IPS DF 6.9 (cell line): ENCODE measurements at regions not wholly inside any gene's neighbourhood (a gene's known extent, or its start where the extent isn't known, plus 50 kb on each side); places are given as distances from the start of the nearest gene placed in this dataset.
"Not testable (repeated sequence)": the region's sequence is repeated elsewhere in the genome, so short reads cannot be mapped to it uniquely, and the experiment has no call there.

ENCODE experiments used
- DNase-seq: peaks from one replicate; pipeline ENCODE4 v3.0.0-alpha.2; 2013; ENCODE audit warnings: low read depth, low spot score
- H3K27ac ChIP-seq: one replicate; pipeline ENCODE4 v1.5.1; 2013; ENCODE audit warnings: low read length, control low read depth
- H3K27me3 ChIP-seq: 2 replicates; pipeline ENCODE4 v1.6.1; 2013; ENCODE audit warnings: mild to moderate bottlenecking, low read length; ENCODE audit not compliant: control insufficient read depth, insufficient read depth
- H3K36me3 ChIP-seq: 2 replicates; pipeline ENCODE4 v1.6.1; 2013; ENCODE audit warnings: low read length; ENCODE audit not compliant: control insufficient read depth, insufficient read depth
- H3K4me1 ChIP-seq: 2 replicates; pipeline ENCODE4 v1.6.1; 2013; ENCODE audit warnings: low read length; ENCODE audit not compliant: control insufficient read depth, insufficient read depth
- H3K4me3 ChIP-seq: 2 replicates; pipeline ENCODE4 v1.5.1; 2013; ENCODE audit warnings: mild to moderate bottlenecking, low read length
- H3K9me3 ChIP-seq: 2 replicates; pipeline ENCODE4 v1.6.1; 2013; ENCODE audit warnings: low read length, inconsistent platforms; ENCODE audit not compliant: control insufficient read depth, insufficient read depth
- WGBS: extraction: QIAGEN DNeasy Blood & Tissue Kit; methylation state at CpG from one replicate; pipeline ENCODE4 v1.1.7; 2013; ENCODE audit warnings: mixed read lengths, missing lambda C conversion rate; ENCODE audit not compliant: insufficient read length, insufficient coverage; 5-methylcytosine and 5-hydroxymethylcytosine counted together

DNA sequence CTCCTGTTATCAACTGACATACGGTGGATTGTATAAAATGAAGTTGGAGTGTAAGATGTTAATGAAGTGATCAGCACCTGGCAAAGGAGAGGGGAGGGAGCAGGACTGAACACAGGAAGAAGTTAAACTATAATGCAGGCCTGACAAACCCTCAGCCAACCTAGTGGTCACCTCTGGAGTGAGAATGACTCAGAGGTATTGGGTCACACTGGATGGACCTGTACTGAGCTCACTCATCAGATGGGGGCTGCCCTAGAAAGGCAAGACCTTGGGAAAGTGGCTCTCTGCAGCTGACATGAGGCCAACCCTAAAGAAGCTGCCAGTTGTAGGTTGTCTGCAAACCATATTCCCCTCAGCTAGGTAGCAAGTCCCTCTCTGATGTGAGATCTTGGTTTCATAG lies 193.3 kb upstream of the HTR1E start:
- Histone ChIP-seq H3K27ac (no peak overlapping the region), H3K9me3 (no peaks in the 10 kb centered on the region; the same call in 1 of the 2 replicates), H3K27me3 (no peaks in the 10 kb centered on the region), H3K4me3 (no peak overlapping the region), H3K4me1 (no peaks in the 10 kb centered on the region), H3K36me3 (no peaks in the 10 kb centered on the region)
- no CpG with 5 or more reads among the region's 1 CpG for WGBS
- no peak for DNase-seq

DNA sequence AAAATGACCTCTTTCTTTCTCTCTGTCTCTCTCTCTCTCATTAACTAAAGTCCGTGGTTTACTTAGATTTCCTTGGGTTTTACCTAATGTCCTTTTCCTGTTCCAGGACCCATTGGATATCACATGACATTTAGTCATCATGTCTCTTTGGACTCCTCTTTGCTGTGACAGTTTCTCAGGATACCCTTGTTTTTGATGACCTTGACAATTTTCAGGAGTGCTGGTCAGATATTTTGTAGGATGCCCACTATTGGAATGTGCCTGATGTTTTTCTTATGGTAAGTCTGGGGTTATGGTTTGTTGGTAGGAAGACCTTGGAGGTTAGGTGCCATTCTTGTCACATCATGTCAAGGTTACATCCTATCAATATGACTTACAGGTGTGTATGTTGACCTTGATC lies 199.2 kb upstream of the HTR1E start:
- Histone ChIP-seq H3K36me3 (no peaks in the 10 kb centered on the region), H3K4me3 (no peak overlapping the region), H3K27me3 (no peaks in the 10 kb centered on the region), H3K27ac (no peak overlapping the region), H3K9me3 (no peaks in the 10 kb centered on the region), H3K4me1 (no peaks in the 10 kb centered on the region)
- WGBS: no CpG with 5 or more reads among the region's 1 CpG
- DNase-seq: no peak

DNA sequence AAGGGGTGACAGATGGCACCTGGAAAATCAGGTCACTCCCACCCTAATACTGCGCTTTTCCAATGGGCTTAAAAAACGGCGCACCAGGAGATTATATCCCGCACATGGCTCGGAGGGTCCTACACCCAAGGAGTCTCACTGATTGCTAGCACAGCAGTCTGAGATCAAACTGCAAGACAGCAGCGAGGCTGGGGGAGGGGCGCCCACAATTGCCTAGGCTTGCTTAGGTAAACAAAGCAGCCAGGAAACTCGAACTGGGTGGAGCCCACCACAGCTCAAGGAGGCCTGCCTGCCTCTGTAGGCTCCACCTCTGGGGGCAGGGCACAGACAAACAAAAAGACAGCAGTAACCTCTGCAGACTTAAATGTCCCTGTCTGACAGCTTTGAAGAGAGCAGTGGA lies 205.7 kb upstream of the HTR1E start:
- not testable (repeated sequence) for DNase-seq
- WGBS: no CpG with 5 or more reads among the region's 8 CpGs

DNA sequence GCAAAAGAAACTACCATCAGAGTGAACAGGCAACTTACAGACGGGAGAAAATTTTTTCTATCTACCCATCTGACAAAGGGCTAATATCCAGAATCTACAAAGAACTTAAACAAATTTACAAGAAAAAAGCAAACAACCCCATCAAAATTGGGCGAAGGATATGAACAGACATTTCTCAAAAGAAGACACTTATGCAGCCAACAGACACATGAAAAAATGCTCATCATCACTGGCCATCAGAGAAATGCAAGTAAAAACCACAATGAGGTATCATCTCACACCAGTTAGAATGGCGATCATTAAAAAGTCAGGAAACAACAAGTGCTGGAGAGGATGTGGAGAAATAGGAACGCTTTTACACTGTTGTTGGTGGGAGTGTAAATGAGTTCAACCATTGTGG lies 206.6 kb upstream of the HTR1E start:
- not testable (repeated sequence) for H3K4me3 ChIP-seq, DNase-seq, H3K36me3 ChIP-seq, H3K27me3 ChIP-seq, H3K27ac ChIP-seq, H3K4me1 ChIP-seq, H3K9me3 ChIP-seq
- no CpG with 5 or more reads among the region's 4 CpGs for WGBS

More for the DNA sequence above, 205.7 kb upstream of the HTR1E start:
- not testable (repeated sequence) for H3K4me3 ChIP-seq, H3K4me1 ChIP-seq, H3K27me3 ChIP-seq, H3K27ac ChIP-seq, H3K36me3 ChIP-seq, H3K9me3 ChIP-seq

DNA sequence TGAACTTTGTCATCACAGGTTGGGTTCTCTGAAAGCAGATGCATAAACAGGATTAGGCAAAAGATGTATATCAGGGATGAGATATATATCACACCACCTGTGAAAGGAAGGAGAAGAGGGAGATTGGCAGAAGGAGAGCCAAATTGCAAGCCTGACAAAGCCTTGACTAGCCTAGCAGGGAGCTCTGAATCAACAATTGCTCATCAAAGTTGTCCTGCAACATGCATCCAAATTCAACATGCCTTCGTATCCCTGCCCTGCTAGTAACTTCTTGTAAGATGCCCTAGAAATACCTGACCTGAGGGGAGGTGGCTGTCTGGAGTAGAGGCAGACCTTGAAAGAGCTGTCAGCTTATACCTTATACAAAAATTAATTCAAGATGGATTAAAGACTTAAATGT lies 207.1 kb upstream of the HTR1E start:
- no peak for DNase-seq
- Histone ChIP-seq H3K4me3 (no peak overlapping the region), H3K9me3 (no peaks in the 10 kb centered on the region), H3K4me1 (no peaks in the 10 kb centered on the region), H3K36me3 (no peaks in the 10 kb centered on the region), H3K27ac (no peak overlapping the region), H3K27me3 (no peaks in the 10 kb centered on the region)
- WGBS: no CpG with 5 or more reads among the region's 1 CpG

DNA sequence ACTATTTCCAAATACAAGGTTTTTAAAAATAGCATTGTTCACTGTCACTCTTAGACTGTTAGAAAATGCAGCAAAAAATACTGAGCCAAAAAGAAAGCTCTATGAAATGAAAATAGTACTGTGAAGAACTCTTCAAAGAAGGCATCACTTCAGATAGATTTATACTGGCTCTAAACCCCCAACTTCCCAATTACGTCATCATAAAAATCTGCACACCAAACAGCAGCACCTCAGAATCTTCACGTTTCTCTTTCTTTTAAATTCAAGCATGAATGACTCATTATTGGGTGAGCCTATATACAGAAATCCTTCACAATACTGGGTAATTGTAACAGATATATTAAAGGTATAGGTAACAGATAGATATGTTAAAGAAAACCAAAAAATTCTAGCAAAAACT lies 208.4 kb upstream of the HTR1E start:
- no peaks in the 10 kb centered on the region for H3K27me3 ChIP-seq
- H3K4me1 ChIP-seq: no peaks in the 10 kb centered on the region
- no peaks in the 10 kb centered on the region for H3K9me3 ChIP-seq
- H3K4me3 ChIP-seq: no peak overlapping the region
- no peak for DNase-seq
- no peak overlapping the region for H3K27ac ChIP-seq
- H3K36me3 ChIP-seq: no peaks in the 10 kb centered on the region
- WGBS: no CpG with 5 or more reads among the region's 2 CpGs

DNA sequence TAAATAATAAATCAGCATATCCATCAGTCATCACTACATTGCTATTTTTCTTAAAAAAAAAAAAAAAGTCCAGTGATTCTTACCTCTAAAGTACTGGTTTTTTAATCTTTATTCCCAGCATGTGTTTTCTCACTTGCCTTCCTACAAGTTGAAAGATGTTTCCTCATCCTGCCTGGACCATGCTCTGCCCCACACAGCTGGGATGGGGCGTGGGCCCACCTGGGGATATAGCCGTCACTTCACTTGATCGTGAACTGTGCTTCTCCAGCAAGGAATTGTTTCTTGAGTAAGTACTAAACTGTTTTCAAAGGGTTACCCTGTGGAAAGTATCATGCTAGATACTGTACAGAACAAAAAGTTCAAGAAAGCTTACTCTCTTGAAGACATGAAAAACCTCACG lies 212.6 kb upstream of the HTR1E start:
- H3K9me3 ChIP-seq: no peaks in the 10 kb centered on the region
- no peak overlapping the region for H3K27ac ChIP-seq
- WGBS: no CpG with 5 or more reads among the region's 4 CpGs
- H3K36me3 ChIP-seq: no peaks in the 10 kb centered on the region
- H3K4me3 ChIP-seq: no peak overlapping the region
- no peaks in the 10 kb centered on the region for H3K27me3 ChIP-seq
- DNase-seq: no peak
- H3K4me1 ChIP-seq: no peaks in the 10 kb centered on the region

DNA sequence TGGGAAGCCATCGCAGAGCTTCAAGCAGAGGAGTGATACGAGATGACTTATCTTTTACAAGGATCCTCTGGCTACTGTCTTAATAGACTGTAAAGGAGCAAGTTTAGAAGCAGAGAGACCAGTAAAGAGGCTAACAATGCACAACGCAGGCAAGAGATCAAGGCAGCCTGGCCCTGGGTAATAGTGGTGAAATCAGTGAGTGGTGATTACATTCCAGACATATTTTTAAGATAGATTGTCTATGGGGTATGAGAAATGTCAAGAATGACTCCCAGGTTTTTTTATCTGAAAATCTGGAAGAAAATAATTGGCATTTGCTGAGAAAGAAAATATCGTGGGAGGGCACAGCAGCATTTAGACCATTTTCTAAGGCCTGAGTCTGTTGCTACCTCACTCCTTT lies 213.6 kb upstream of the HTR1E start:
- Histone ChIP-seq H3K4me1 (no peaks in the 10 kb centered on the region), H3K4me3 (no peak overlapping the region), H3K36me3 (no peaks in the 10 kb centered on the region), H3K27ac (no peak overlapping the region), H3K9me3 (no peaks in the 10 kb centered on the region), H3K27me3 (no peaks in the 10 kb centered on the region)
- no CpG with 5 or more reads among the region's 4 CpGs for WGBS
- no peak for DNase-seq

DNA sequence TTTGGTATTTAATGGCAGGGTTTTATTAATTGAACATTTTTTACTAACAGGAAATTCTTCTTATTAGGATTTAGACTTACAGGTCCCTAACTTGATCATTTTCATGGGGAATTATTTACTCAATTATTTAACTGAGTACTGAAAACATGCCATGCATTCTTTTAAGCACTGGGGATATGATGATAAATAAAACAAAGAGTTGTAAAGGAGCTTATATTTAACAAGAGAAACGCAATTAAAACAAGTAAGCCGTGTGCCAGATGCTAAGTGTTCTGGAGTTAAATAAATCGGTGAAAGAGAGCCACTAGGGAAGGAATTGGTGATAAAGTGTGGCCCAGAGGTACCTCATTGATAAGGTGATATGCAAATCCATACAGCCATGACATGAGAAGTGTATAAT lies 214.2 kb upstream of the HTR1E start:
- Histone ChIP-seq H3K27me3 (no peaks in the 10 kb centered on the region), H3K27ac (no peak overlapping the region), H3K4me3 (no peak overlapping the region), H3K36me3 (no peaks in the 10 kb centered on the region), H3K4me1 (no peaks in the 10 kb centered on the region), H3K9me3 (no peaks in the 10 kb centered on the region)
- WGBS: no CpG with 5 or more reads among the region's 3 CpGs
- DNase-seq: no peak

DNA sequence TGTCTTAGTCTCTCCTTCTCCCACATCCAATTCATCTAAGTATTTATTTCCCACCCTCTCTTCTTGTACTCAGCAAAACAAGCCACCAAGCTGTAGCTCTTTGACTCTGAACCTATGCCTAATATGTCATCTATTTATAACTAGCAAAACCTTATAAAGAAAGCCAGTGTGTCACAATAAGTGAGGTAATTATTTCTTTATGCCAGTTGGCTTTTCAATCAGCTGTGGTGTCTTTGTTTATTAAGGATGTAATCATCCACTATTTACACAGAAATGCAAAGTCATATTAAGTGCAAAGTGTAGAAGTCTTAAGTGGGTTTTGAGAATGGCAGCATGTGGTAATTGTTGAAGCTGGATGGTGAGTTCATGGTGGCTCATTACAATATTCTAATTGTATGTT lies 215.2 kb upstream of the HTR1E start:
- no peaks in the 10 kb centered on the region for H3K9me3 ChIP-seq
- no peak overlapping the region for H3K27ac ChIP-seq
- H3K4me1 ChIP-seq: no peaks in the 10 kb centered on the region
- no peak overlapping the region for H3K4me3 ChIP-seq
- no peaks in the 10 kb centered on the region for H3K27me3 ChIP-seq
- no peak for DNase-seq
- H3K36me3 ChIP-seq: no peaks in the 10 kb centered on the region

DNA sequence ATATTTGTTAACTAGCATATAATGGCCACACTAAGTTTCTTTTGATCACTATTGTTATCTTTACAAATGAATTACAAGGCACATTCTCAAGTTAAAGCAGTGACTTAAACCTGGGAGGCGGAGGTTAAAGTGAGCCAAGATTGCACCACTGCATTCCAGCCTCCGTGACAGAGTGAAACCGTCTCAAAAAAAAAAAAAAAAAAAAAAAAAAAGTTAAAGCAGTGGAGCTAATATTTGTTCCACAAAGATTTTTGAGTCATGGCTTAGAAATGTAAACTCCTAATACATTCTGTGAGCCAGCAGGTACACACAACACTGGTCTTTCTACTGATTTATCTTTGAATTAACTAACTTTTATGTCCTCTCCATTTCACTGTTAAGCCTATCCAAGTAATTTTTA lies 221.7 kb upstream of the HTR1E start:
- no peak for DNase-seq
- Histone ChIP-seq H3K9me3 (no peaks in the 10 kb centered on the region), H3K4me3 (no peak overlapping the region), H3K4me1 (no peaks in the 10 kb centered on the region), H3K27ac (no peak overlapping the region), H3K36me3 (no peaks in the 10 kb centered on the region), H3K27me3 (no peaks in the 10 kb centered on the region)
- no CpG with 5 or more reads among the region's 3 CpGs for WGBS
